DND-41 (cell line): ENCODE measurements at regions not wholly inside any gene's neighbourhood (a gene's known extent, or its start where the extent isn't known, plus 50 kb on each side); places are given as distances from the start of the nearest gene placed in this dataset.

ENCODE experiments used
- CTCF ChIP-seq: IDR thresholded peaks from 2 replicates; pipeline ENCODE4 v1.5.1; 2012; ENCODE audit warnings: borderline replicate concordance, low read length, moderate library complexity, mild to moderate bottlenecking; ENCODE audit not compliant: poor library complexity, severe bottlenecking; ENCODE audit errors: extremely low read depth
- EZH2 ChIP-seq: IDR thresholded peaks from 3 replicates; pipeline ENCODE4 v1.6.1; 2012; ENCODE audit warnings: borderline replicate concordance, low read depth, mild to moderate bottlenecking, moderate library complexity, low read length, inconsistent platforms; ENCODE audit not compliant: severe bottlenecking

GRCh38 chr4:8671712-8672290 lies 79.2 kb downstream of the CPZ start:
- TF ChIP-seq CTCF (no peak), EZH2 (no peak)
